Liver (tissue), 8 donors: ENCODE measurements at regions not wholly inside any gene's neighbourhood (a gene's known extent, or its start where the extent isn't known, plus 50 kb on each side); places are given as distances from the start of the nearest gene placed in this dataset.

Experiments used
- DNase-seq: peaks from one replicate; pipeline ENCODE4 v3.0.0-alpha.2; 2017; ENCODE audit warnings: low spot score
- H3K27ac ChIP-seq, 2 donors: one replicate each; pipeline ENCODE4 v1.7.0; 2013; ENCODE audit warnings: inconsistent platforms in 2 of 2, low read length in 2 of 2, control low read depth in 1 of 2, low read depth in 1 of 2, mild to moderate bottlenecking in 1 of 2
- H3K27me3 ChIP-seq, 4 donors: one replicate each; pipeline versions ENCODE4 v1.6.1 to v1.7.0; 2013; ENCODE audit warnings: low read length in 3 of 4, inconsistent platforms in 1 of 4, mild to moderate bottlenecking in 1 of 4, moderate library complexity in 1 of 4; ENCODE audit not compliant: control insufficient read depth in 4 of 4, insufficient read depth in 4 of 4
- H3K36me3 ChIP-seq, 4 donors: one replicate each; pipeline versions ENCODE4 v1.6.1 to v1.7.0; 2013; ENCODE audit warnings: low read length in 3 of 4, mild to moderate bottlenecking in 3 of 4, low read depth in 1 of 4, moderate library complexity in 1 of 4; ENCODE audit not compliant: control insufficient read depth in 4 of 4, insufficient read depth in 3 of 4
- H3K4me1 ChIP-seq, 4 donors: one replicate each; pipeline versions ENCODE4 v1.6.1 to v1.7.0; 2013; ENCODE audit warnings: low read length in 3 of 4, mild to moderate bottlenecking in 3 of 4, moderate library complexity in 1 of 4; ENCODE audit not compliant: control insufficient read depth in 4 of 4, insufficient read depth in 4 of 4
- H3K4me3 ChIP-seq, 3 donors: one replicate each; pipeline versions ENCODE4 v1.6.1 to v1.7.0; 2013; ENCODE audit warnings: low read length in 3 of 3, control low read depth in 1 of 3, low read depth in 1 of 3, mild to moderate bottlenecking in 1 of 3
- H3K9ac ChIP-seq, 2 donors: one replicate each; pipeline ENCODE4 v1.7.0; 2013; ENCODE audit warnings: low read length in 2 of 2, mild to moderate bottlenecking in 2 of 2, moderate library complexity in 2 of 2, control low read depth in 1 of 2, low read depth in 1 of 2
- H3K9me3 ChIP-seq, 4 donors: one replicate each; pipeline versions ENCODE4 v1.6.1 to v1.7.0; 2013; ENCODE audit warnings: low read length in 3 of 4; ENCODE audit not compliant: control insufficient read depth in 4 of 4
- CTCF ChIP-seq: fragments of 150-350 bp; IDR thresholded peaks from 2 replicates; pipeline ENCODE4 v1.5.1; 2017; ENCODE audit warnings: improper control_type of control experiment, low read depth, low read length; ENCODE audit not compliant: missing input control
- EGR1 ChIP-seq, 2 donors: IDR thresholded peaks; 2 replicates each; pipeline ENCODE4 v1.6.1; 2016 to 2018; ENCODE audit warnings: antibody characterized with exemption in 2 of 2, low read depth in 2 of 2
- FOXA1 ChIP-seq: IDR thresholded peaks from 2 replicates; pipeline ENCODE4 v1.6.1; 2016; ENCODE audit warnings: antibody characterized with exemption
- FOXA2 ChIP-seq: IDR thresholded peaks from 2 replicates; pipeline ENCODE4 v1.6.1; 2016; ENCODE audit warnings: antibody characterized with exemption
- GABPA ChIP-seq, 2 donors: IDR thresholded peaks in 1 of 2; conservative IDR thresholded peaks in 1 of 2; 2 replicates each; pipeline ENCODE4 v1.6.1; 2016; ENCODE audit warnings: antibody characterized with exemption in 2 of 2, mild to moderate bottlenecking in 1 of 2, moderate library complexity in 1 of 2
- HNF4G ChIP-seq: IDR thresholded peaks from 2 replicates; pipeline ENCODE4 v1.6.1; 2016; ENCODE audit warnings: antibody characterized with exemption
- JUND ChIP-seq, 2 donors: IDR thresholded peaks; 2 replicates each; pipeline ENCODE4 v1.6.1; 2016; ENCODE audit warnings: antibody characterized with exemption in 2 of 2
- MAX ChIP-seq: IDR thresholded peaks from 2 replicates; pipeline ENCODE4 v1.6.1; 2016; ENCODE audit warnings: antibody characterized with exemption
- NR2F2 ChIP-seq: IDR thresholded peaks from 2 replicates; pipeline ENCODE4 v1.6.1; 2016; ENCODE audit warnings: antibody characterized with exemption
- RAD21 ChIP-seq, 2 donors: IDR thresholded peaks; 2 replicates each; pipeline ENCODE4 v1.6.1; 2016; ENCODE audit warnings: antibody characterized with exemption in 2 of 2, mild to moderate bottlenecking in 2 of 2
- SP1 ChIP-seq: IDR thresholded peaks from 2 replicates; pipeline ENCODE4 v1.6.1; 2018; ENCODE audit warnings: antibody characterized with exemption, mild to moderate bottlenecking
- YY1 ChIP-seq: IDR thresholded peaks from 2 replicates; pipeline ENCODE4 v1.6.1; 2016; ENCODE audit warnings: antibody characterized with exemption, mild to moderate bottlenecking
- WGBS: extraction: QIAGEN DNeasy Blood & Tissue Kit; methylation state at CpG from one replicate; pipeline ENCODE4 v1.1.7; 2013; 5-methylcytosine and 5-hydroxymethylcytosine counted together
- TF ChIP-seq, protein P1 (sequence below): IDR thresholded peaks from 2 replicates; pipeline ENCODE4 v1.6.1; 2016; ENCODE audit warnings: antibody characterized with exemption
- TF ChIP-seq, protein P2 (sequence below): IDR thresholded peaks from 2 replicates; pipeline ENCODE4 v1.6.1; 2016; ENCODE audit warnings: antibody characterized with exemption, mild to moderate bottlenecking
- donor health status: healthy.
- donor health status: healthy.
- donor health status: healthy.
- donor health status: healthy.
- donor health status: healthy.

GRCh38 chr5:128791312-128791711, 174.0 kb upstream of the SLC27A6 start:
- 76% methylated on average over 1 of the region's 1 CpG for WGBS
- no peaks in the 10 kb centered on the region for H3K36me3 ChIP-seq

GRCh38 chr5:128796506-128796905, 168.8 kb upstream of the SLC27A6 start:
- no peak overlapping the region for H3K27ac ChIP-seq
- no peaks in the 10 kb centered on the region for H3K36me3 ChIP-seq
- H3K9ac ChIP-seq, result no peak overlapping the region
- H3K27me3 ChIP-seq, result no peaks in the 10 kb centered on the region
- H3K4me1 ChIP-seq, result no peaks in the 10 kb centered on the region
- 56% methylated on average over 4 of the region's 4 CpGs for WGBS
- no peak for DNase-seq
- no peaks in the 10 kb centered on the region for H3K9me3 ChIP-seq
- no peak overlapping the region for H3K4me3 ChIP-seq
- TF ChIP-seq, protein P1, sequence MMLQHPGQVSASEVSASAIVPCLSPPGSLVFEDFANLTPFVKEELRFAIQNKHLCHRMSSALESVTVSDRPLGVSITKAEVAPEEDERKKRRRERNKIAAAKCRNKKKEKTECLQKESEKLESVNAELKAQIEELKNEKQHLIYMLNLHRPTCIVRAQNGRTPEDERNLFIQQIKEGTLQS, result no peak
- TF ChIP-seq FOXA1 (no peak), HNF4G (no peak), JUND (IDR thresholded peaks at IDR 0.05) (no peak)
- TF ChIP-seq, protein P2, sequence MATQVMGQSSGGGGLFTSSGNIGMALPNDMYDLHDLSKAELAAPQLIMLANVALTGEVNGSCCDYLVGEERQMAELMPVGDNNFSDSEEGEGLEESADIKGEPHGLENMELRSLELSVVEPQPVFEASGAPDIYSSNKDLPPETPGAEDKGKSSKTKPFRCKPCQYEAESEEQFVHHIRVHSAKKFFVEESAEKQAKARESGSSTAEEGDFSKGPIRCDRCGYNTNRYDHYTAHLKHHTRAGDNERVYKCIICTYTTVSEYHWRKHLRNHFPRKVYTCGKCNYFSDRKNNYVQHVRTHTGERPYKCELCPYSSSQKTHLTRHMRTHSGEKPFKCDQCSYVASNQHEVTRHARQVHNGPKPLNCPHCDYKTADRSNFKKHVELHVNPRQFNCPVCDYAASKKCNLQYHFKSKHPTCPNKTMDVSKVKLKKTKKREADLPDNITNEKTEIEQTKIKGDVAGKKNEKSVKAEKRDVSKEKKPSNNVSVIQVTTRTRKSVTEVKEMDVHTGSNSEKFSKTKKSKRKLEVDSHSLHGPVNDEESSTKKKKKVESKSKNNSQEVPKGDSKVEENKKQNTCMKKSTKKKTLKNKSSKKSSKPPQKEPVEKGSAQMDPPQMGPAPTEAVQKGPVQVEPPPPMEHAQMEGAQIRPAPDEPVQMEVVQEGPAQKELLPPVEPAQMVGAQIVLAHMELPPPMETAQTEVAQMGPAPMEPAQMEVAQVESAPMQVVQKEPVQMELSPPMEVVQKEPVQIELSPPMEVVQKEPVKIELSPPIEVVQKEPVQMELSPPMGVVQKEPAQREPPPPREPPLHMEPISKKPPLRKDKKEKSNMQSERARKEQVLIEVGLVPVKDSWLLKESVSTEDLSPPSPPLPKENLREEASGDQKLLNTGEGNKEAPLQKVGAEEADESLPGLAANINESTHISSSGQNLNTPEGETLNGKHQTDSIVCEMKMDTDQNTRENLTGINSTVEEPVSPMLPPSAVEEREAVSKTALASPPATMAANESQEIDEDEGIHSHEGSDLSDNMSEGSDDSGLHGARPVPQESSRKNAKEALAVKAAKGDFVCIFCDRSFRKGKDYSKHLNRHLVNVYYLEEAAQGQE, result no peak

More at GRCh38 chr5:128791312-128791711, 174.0 kb upstream of the SLC27A6 start:
- H3K4me3 ChIP-seq, result no peak overlapping the region
- no peak for DNase-seq
- no peak overlapping the region for H3K27ac ChIP-seq
- H3K9me3 ChIP-seq, result no peaks in the 10 kb centered on the region
- H3K27me3 ChIP-seq, result no peaks in the 10 kb centered on the region
- H3K9ac ChIP-seq, result no peak overlapping the region
- TF ChIP-seq YY1, result no peak
- no peak for TF ChIP-seq HNF4G
- TF ChIP-seq GABPA (IDR thresholded peaks at IDR 0.05 in 1 of 2, conservative IDR thresholded peaks at IDR 0.05 in 1 of 2), result no peak
- no peak for TF ChIP-seq CTCF
- TF ChIP-seq SP1, result no peak
- no peak for TF ChIP-seq NR2F2
- TF ChIP-seq EGR1 (IDR thresholded peaks at IDR 0.05; ENCODE audit: low read depth in 2 of 2), result no peak
- TF ChIP-seq MAX, result no peak
- no peak for TF ChIP-seq FOXA2
- no peak for TF ChIP-seq RAD21 (IDR thresholded peaks at IDR 0.05)
- TF ChIP-seq, protein P1, result no peak
- no peaks in the 10 kb centered on the region for H3K4me1 ChIP-seq
